Right ventricle myocardium inferior (tissue), 1 donor: ENCODE measurements at regions not wholly inside any gene's neighbourhood (a gene's known extent, or its start where the extent isn't known, plus 50 kb on each side); places are given as distances from the start of the nearest gene placed in this dataset.
"Not testable (repeated sequence)": the region's sequence is repeated elsewhere in the genome, so short reads cannot be mapped to it uniquely, and the experiment has no call there.

Experiments used
- ATAC-seq: fragments of 200-7000 bp; cut with Tn5 transposase; one replicate; pipeline ENCODE4 v1.9.1; 2020; ENCODE audit warnings: mild to moderate bottlenecking, moderate library complexity
- DNase-seq: peaks from one replicate; pipeline ENCODE4 v3.0.0; 2021; ENCODE audit errors: missing footprints
- intact Hi-C: fragments of 100-400 bp; cut with DNase I; formaldehyde crosslinking; loops from one replicate; pipeline ENCODE4 v1.11.0; 2022
- donor health status: DM: no; HTN: yes; CAD: no; lungs with severe emphysema.

DNA sequence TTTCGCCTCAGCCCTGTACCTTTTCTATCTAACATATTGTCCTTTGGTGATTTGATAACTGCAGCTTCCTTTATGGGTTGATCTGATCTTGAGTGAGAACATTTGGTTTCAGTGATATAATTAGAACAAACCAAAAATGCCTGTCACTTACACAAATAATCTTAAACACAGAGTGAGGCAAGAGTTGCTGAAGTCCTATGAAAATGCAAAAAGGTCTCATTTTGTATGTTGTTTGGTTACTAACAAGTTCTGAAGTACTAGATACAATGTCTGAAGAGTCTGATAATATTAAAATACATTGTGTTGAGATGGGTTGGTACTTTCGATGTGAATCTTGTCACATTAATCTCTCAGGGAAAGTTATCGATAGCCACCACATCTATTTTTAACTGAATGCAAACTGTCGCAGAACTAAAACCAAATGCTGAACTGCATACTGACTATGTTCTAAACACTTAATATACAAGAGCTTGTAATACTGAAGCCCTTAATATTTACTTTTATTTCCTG lies 70.4 kb upstream of the TMED7 start:
- DNase-seq (no peak), ATAC-seq (no peak)
- intact Hi-C loops: no loop called here

DNA sequence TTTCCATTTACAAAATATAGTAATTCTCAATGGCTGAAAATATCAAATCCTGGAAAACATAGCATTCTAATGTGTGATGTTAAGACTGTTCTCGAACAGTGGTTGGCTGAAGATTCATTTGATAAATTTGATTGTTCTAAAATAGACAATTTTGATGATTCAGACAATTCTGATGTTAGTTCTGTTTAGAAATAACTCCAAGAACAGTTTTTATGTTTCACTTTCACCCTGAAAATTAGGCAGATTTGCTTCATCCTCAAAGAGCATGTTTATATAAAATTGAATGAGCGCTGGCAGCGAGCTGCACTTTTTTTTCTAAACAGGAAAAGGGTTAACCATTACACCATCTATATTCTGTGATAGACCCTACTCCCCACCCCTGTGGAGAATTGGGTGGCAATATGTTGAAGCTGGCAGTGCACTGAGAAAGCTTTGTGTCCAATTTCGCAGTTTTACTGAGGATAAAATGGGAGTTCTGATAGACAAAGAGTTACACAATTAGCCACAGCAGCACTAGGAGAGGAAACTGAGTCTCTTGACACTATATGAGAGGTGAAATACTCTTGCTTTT lies 69.6 kb upstream of the TMED7 start:
- DNase-seq (no peak), ATAC-seq (no peak)
- intact Hi-C loops: no loop called here

DNA sequence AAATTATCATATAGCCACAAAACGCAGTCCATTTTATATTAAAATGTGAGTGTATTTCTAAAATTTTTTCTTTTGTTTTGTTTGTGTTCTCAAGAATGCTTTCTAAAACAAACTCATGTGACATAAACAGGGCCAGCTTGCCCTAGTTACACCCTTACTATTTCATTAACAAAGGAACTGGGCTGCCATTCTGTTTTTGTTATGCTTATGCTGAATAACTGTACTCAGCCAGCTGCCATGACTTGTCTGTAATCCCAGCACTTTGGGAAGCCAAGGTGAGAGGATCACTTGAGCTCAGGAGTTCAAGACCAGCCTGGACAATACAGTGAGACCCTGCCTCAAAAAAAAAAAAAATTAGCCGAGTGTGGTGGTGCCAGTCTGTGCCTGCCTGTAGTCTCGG lies 66.0 kb upstream of the TMED7 start:
- intact Hi-C loops, ATAC-seq, DNase-seq: not testable (repeated sequence)

DNA sequence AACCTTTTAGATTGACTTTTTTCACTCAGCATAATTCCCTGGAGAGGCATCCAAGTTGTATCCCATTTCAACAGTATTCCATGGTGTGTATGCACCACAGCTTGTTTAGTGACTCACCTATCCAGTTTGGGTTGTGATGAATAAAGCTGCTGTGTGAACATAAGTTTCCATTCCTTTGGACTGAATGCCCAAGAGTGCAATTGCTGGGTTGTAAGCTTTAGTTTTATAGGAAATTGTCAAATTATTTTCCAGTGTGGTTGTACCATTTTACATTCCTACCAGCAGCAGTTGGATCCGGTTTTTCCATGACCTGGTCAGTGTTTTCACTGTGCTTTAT lies 60.9 kb upstream of the TMED7 start:
- intact Hi-C loops: no loop called here
- ATAC-seq (no peak), DNase-seq (no peak)

DNA sequence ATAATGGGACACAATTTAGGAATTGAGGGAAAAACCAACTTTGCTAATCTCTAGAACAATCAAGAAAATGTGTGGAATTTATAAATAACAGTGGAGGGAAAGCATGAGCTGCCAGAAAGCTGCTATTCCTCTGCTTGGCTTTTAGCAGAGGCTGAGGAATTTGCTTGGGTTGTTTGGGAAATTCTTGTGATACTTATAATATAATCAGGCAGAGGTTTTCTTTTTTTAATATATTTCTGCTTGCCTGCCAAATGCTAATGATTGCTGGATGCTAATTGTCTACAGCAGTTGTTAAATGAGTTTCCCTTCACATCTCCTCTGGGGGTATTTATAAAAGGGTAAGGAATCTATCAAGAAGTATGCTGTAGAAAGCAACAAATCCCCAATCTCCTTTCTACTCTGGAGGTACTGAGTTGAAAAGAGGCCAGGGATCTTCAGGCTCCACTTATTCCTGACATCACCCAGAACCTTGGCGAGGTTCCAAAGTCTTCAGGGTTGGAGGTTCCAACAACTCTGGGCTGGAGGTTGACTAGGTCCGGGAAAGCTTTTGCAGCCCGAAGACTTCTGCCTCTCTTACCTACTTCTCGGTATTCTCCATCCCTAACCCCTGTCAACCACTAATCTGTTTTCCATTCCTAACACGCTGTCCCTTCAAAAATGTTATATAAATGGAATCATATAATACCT lies 60.4 kb upstream of the TMED7 start:
- ATAC-seq (no peak), DNase-seq (no peak)
- intact Hi-C loops: no loop called here

DNA sequence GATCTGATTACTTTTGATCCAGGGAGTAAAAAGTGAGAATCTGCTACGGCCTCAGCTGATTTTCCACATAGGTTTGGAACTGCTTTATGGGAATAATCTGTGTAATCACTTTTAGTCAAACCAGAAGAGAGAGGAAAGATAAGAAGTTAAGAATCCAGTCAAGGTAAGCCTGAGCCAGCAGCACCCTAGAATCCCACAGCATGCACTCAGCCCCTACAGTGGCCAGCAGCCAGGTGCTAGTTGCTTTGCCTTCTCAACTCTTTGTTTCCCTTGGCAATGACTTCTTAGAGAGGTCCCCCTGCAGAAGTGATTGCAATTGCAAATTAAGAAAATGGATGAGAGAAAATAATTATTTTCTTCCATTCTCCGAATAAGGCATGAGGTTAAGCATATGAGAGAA lies 59.7 kb upstream of the TMED7 start:
- peak; percentile 43 for DNase-seq
- intact Hi-C loops: no loop called here
- no peak for ATAC-seq

DNA sequence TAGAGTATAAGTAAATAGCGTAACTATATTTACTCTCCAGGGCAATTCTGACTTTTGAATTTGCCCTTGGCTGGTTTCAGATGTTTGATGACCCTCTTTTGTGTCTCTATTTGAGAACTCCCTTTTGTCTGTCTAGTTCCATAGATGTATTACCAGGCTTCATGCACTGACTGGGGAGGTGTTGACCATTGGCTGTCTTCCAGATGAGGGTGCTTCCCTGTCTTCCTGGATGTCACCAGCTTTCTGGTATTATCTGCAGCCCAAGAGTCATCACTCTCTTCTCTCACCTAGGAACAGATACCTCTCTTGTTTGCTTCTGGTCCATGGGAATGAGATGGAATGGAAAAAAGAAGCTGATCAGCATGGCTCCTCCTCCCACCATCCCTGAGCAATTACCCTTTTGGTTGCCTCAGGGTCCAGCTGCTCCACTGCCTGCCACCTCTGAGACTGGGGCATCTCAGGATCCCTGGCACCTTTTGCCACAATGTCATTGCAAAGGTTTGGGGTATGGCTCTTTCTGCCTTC lies 58.7 kb upstream of the TMED7 start:
- intact Hi-C loops: no loop called here
- DNase-seq (no peak), ATAC-seq (no peak)

DNA sequence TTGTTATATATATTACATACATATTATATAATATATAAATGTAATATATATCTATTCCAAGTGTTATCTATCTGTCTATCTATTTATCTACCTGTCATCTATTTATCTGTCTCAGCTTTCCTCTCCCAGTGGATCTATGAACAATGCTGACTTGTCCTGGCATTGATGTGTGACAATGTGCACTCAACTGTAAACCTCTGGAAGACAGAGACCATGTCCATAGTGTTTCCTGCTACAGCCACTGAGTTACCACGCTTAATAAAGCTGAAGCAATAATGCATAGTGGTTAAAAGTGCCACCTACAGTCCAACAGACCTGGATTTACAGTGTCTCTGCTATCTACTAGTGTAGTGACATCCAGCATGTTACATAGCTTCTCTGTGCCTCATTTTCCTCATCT lies 57.2 kb upstream of the TMED7 start:
- ATAC-seq: no peak
- DNase-seq: no peak

More for the DNA sequence above, 57.2 kb upstream of the TMED7 start:
- intact Hi-C loops: no loop called here
